HG03060 (cell line): ENCODE measurements at regions not wholly inside any gene's neighbourhood (a gene's known extent, or its start where the extent isn't known, plus 50 kb on each side); places are given as distances from the start of the nearest gene placed in this dataset.
"Not testable (repeated sequence)": the region's sequence is repeated elsewhere in the genome, so short reads cannot be mapped to it uniquely, and the experiment has no call there.

Experiments
- ATAC-seq: cut with Tn5 transposase; IDR thresholded peaks from one replicate; pipeline ENCODE4 v1.9.1; 2021; ENCODE audit warnings: low read depth, moderate number of reproducible peaks; ENCODE audit not compliant: unreplicated experiment

GRCh38 chr22:49518436-49518970, 309.2 kb downstream of the BRD1 start:
- no peak for ATAC-seq

DNA sequence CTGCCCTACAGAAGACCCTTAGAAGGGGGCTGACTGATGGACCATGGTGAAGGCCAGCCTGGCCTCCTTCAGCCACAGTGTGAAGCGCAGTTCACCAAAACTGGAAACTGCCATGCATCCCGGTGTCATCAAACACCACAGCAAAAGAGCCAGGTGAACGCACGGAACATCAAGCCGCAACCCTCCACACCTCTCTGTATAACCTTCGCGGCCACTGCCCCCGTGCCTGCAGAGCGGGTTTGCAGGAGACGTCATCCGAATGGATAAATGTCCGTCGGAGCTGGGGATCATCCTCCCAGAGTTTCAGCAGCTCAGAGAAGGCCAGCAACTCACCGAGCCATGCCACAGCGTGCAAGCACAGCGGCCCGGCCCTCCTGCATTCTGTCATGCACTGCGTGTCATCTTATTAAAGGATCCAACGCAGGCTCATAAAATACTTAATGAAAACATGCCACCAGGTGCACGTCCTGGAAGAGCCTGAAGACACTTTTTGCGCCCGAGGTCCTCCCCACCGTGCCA, 309.9 kb downstream of the BRD1 start:
- ATAC-seq = no peak

GRCh38 chr22:49517211-49517610, 310.5 kb downstream of the BRD1 start:
- ATAC-seq = no peak

GRCh38 chr22:49515475-49515874, 312.2 kb downstream of the BRD1 start:
- ATAC-seq = no peak

DNA sequence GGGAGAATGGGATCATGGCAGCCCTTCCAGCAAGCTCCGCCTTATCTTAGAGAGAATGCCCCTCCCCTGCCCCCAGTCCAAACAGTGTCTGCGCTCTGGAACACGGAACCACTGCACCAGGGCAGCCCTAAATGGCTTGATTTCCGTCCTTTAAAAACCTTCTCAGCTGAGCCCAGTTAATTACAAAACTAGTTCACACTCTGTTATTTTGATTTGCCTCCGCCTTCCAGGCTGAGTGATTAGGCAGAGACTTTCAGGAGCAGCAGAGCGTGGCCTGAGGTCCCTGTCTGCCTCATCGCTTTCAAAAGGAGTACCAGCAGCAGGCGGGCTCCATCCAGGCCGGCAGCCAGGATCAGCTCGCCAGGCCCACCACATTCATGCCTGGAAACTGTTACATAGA, 313.0 kb downstream of the BRD1 start:
- ATAC-seq = no peak

GRCh38 chr22:49514211-49514610, 313.5 kb downstream of the BRD1 start:
- ATAC-seq = no peak

DNA sequence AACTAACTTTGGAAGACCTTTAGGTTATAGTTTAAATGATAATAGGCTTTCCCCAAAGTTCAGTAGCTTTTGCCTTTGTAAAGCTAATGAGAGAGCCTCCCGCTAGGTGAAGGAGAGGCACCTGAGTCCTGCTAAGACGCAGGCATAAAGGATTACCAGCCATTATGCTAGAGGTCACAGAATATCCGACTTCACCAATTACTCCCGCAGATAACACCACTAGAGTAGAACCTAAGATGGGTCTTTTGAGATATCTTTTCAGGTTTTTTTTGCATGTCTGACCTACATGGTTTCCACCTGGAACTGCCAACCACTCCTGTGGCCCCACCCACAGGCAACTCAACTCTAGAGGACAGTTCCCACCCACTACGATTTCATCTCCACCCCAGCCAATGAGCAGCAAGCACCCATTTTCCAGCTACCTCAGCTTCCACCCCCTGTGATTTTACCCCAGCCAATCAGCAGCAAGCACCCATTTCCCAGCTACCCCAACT, 314.3 kb downstream of the BRD1 start:
- no peak for ATAC-seq

DNA sequence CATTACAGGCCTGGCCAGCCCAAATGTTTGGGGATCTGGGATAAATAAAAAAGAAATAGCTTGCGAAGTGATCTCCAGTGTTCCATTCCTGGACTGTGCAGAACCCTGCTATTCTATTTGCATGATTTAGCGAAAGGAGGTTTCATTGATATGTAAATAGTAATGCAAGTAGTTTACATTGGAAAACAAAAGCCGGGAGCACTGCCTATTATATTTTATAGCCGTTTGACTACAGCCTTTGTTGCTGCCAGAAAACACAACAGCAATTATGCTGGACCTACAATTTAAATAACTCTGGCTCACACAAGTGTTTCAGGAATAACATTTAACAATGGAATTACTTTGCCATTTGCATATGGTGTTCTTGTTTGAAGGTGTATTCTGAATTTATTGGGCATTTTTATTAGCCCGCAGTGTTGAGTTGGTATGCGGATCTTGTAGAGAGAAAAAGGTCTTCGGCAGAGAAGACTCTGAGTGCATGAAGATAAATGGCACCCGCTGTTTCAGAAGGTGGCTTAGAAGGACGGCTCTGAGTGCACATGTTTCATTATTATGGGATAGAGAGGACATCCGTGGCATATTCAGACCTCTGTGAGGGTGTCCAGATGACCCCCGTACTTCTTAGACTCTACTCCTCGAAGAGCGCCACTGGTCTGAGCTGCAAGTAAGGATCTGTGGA, 315.0 kb downstream of the BRD1 start:
- no peak for ATAC-seq

- not testable (repeated sequence) for ATAC-seq
These were observed 316.1 kb downstream of the BRD1 start for GRCh38 chr22:49511393-49512189.

DNA sequence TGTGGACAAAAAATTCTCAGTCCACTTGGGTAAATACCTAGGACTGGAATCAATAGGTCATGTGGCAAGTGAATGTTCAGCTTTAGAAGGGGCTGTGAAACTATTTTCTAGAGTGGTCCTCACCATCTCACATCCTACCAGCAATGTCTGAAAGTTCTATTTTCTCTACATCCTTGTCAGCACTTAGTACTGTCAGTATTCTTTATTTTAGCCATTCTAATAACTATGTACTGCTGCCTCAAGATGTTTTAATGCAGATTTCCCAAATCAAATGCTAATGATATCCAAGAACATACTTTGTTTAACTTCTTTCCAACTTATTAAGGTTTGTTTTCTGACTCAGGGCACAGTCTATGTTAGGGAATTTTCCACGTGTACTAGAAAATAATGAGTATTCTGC, 317.0 kb downstream of the BRD1 start:
- ATAC-seq = no peak

DNA sequence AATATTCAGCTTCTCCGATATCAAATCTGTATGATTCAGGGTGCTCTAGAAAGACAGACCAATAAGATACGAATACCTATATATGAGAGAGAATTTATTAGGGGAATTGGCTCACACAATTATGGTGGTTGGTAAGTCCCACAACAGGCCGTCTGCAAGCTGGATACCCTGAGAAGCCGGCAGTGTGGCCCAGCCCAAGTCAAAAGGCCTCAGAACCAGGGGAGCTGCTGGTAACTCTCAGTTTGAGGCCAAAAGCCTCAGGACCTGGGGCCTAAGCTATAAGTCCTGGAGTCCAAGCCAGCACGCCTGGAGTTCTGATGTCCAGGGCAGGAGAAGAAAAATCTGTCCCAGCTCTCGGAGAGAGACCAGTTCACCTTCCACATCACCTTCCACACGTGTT, 318.7 kb downstream of the BRD1 start:
- no peak for ATAC-seq

GRCh38 chr22:49508561-49508960, 319.1 kb downstream of the BRD1 start:
- no peak for ATAC-seq

GRCh38 chr22:49507607-49508292, 319.9 kb downstream of the BRD1 start:
- ATAC-seq = no peak

GRCh38 chr22:49506010-49506400, 321.7 kb downstream of the BRD1 start:
- no peak for ATAC-seq

DNA sequence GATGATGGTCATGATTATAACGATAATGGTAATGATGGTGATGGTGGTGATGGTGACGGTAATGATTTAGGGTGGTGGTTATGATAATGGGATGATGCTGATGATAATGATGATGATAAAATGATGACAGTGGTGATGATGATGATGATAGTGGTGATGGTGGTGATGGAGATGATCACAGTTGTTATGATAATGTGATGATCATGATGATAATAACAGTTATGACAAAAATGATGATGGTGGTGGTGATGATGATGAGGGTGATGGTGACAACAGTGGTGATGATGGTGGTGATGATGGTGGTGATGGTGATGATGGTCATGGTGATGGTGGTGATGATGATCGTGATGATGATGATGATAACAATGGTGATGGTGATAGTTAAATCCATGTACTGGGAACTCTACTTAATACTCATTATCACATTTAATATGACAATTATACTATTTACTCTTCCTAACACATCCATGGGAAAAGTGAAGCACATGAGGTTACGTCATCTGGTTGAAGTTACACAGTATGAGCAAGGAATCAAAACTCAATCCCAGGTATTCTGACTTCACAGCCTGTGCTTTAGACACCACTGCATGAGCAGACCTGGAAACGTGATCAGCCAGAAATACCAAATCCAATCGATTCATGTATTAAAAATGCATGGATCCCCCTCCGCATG, 322.2 kb downstream of the BRD1 start:
- no peak for ATAC-seq

GRCh38 chr22:49503896-49504521, 323.7 kb downstream of the BRD1 start:
- no peak for ATAC-seq

GRCh38 chr22:49503321-49503720, 324.4 kb downstream of the BRD1 start:
- no peak for ATAC-seq

DNA sequence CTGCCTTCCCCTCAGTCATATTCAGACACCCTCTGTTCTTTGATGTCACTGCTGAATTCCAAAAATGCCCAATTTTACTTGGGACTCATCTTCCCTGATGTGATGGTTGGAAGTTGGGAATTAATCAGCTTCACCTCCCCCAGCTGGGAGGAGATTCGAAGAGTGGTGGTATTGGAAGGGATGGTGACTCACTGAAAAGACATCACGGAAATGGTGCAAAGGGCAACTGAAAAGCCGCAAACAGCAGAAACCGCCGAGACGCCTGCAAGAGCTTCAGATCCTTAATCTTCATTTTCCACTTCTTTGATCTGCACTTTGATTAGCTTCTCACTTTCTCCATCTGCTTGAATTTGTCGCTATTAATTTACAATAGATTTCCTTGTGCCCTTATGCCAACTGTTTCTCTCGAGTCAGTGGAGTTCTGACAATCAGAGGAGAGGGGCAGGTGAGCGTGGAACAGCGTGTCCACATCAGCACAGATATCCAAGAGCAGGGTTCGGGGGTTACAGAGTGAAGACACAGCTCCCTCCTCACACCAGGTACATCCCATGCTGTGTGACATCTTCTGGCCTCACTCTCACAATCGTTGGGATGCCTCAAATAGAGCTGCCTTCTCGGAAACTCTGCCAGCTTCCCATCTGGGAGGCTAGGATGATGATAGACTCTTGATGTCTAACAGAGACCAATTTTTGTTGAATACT, 325.4 kb downstream of the BRD1 start:
- no peak for ATAC-seq

GRCh38 chr22:49500942-49501395, 326.7 kb downstream of the BRD1 start:
- no peak for ATAC-seq
